Testis (tissue), 2 donors: ENCODE measurements at regions not wholly inside any gene's neighbourhood (a gene's known extent, or its start where the extent isn't known, plus 50 kb on each side); places are given as distances from the start of the nearest gene placed in this dataset.

Source experiments
- POLR2A ChIP-seq: fragments of 450-650 bp; IDR thresholded peaks from one replicate; pipeline ENCODE4 v1.6.1; 2017; ENCODE audit warnings: antibody characterized with exemption, mild to moderate bottlenecking, moderate library complexity
- TF ChIP-seq, protein P1 (sequence below), 3 experiments: fragments of 450-650 bp in 2 of 3; fragments of 200-600 bp in 1 of 3; sonication (generic) in 1 of 3; IDR thresholded peaks; one replicate each; pipeline ENCODE4 v1.5.1; 2016 to 2019; ENCODE audit warnings: antibody characterized with exemption in 3 of 3, mild to moderate bottlenecking in 2 of 3, moderate library complexity in 1 of 3

DNA sequence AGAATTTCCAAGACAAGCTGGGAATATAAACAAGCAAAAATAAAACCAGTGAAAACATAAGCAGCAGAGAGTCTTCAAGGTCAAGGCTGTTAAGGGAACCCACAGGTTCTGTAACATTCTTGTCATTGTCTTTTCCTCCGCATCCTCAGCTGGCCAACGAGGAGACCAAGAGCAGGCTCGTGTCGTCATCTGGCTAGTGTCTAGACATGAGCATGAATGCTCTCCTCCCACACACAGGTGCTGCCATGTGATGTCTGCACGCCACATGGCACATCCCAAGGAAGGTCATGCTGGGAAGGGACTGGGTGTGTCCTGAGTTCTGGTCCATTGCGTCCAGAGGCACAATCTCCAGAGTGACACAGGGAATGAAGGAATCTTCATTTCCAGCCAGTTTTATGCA is 156.2 kb downstream of the POLR2M start:
- TF ChIP-seq, protein P1, sequence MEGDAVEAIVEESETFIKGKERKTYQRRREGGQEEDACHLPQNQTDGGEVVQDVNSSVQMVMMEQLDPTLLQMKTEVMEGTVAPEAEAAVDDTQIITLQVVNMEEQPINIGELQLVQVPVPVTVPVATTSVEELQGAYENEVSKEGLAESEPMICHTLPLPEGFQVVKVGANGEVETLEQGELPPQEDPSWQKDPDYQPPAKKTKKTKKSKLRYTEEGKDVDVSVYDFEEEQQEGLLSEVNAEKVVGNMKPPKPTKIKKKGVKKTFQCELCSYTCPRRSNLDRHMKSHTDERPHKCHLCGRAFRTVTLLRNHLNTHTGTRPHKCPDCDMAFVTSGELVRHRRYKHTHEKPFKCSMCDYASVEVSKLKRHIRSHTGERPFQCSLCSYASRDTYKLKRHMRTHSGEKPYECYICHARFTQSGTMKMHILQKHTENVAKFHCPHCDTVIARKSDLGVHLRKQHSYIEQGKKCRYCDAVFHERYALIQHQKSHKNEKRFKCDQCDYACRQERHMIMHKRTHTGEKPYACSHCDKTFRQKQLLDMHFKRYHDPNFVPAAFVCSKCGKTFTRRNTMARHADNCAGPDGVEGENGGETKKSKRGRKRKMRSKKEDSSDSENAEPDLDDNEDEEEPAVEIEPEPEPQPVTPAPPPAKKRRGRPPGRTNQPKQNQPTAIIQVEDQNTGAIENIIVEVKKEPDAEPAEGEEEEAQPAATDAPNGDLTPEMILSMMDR (IDR thresholded peaks at IDR 0.05): no peak
- no peak for TF ChIP-seq POLR2A
